ENCODE measurements at regions not wholly inside any gene's neighbourhood (a gene's known extent, or its start where the extent isn't known, plus 50 kb on each side); places are given as distances from the start of the nearest gene placed in this dataset.

- TF ChIP-seq CTCF (IDR thresholded peaks at IDR 0.05) (no peak), POLR2A (IDR thresholded peaks at IDR 0.05) (no peak)
Observed at GRCh38 chr9:71627537-71627936, 140.8 kb downstream of the CEMIP2 start.
